Effector memory CD4-positive, alpha-beta T cell (primary cell): ENCODE measurements at regions not wholly inside any gene's neighbourhood (a gene's known extent, or its start where the extent isn't known, plus 50 kb on each side); places are given as distances from the start of the nearest gene placed in this dataset.

Source experiments
- DNase-seq, 3 donors: peaks; one replicate each; pipeline ENCODE4 v3.0.0-alpha.2; 2020
- H3K27ac ChIP-seq: 2 replicates; pipeline ENCODE4 v1.7.0; 2013; ENCODE audit warnings: mild to moderate bottlenecking, low read length, moderate library complexity; ENCODE audit not compliant: insufficient read depth, poor library complexity, severe bottlenecking
- H3K27me3 ChIP-seq: replicated peaks from 2 replicates; pipeline ENCODE4 v1.7.0; 2013; ENCODE audit warnings: mild to moderate bottlenecking, low read length; ENCODE audit not compliant: insufficient read depth, control insufficient read depth, poor library complexity, severe bottlenecking
- H3K36me3 ChIP-seq: 2 replicates; pipeline ENCODE4 v1.7.0; 2013; ENCODE audit warnings: mild to moderate bottlenecking, low read length, moderate library complexity; ENCODE audit not compliant: control insufficient read depth, insufficient read depth
- H3K4me1 ChIP-seq: 2 replicates; pipeline ENCODE4 v1.7.0; 2013; ENCODE audit warnings: low read length, mild to moderate bottlenecking; ENCODE audit not compliant: control insufficient read depth, insufficient read depth, poor library complexity, severe bottlenecking
- H3K4me3 ChIP-seq: 2 replicates; pipeline ENCODE4 v1.7.0; 2013; ENCODE audit warnings: low read length, low read depth, mild to moderate bottlenecking; ENCODE audit not compliant: insufficient read depth, poor library complexity, severe bottlenecking
- H3K9me3 ChIP-seq: 2 replicates; pipeline ENCODE4 v1.7.0; 2013; ENCODE audit warnings: mild to moderate bottlenecking, low read length, moderate library complexity; ENCODE audit not compliant: control insufficient read depth

GRCh38 chr18:47632970-47633635 is 297.4 kb downstream of the SMAD2 start:
- Histone ChIP-seq H3K4me3 (no peak overlapping the region), H3K4me1 (no peaks in the 10 kb centered on the region), H3K27ac (no peak overlapping the region), H3K27me3 (peaks cover 2% of the 10 kb centered on the region), H3K9me3 (no peaks in the 10 kb centered on the region), H3K36me3 (no peaks in the 10 kb centered on the region)
- no peak for DNase-seq

- no peaks in the 10 kb centered on the region for H3K27me3 ChIP-seq
These were observed 301.6 kb downstream of the SMAD2 start for GRCh38 chr18:47628893-47629292.

GRCh38 chr18:47628240-47628781 is 302.1 kb downstream of the SMAD2 start:
- no peaks in the 10 kb centered on the region for H3K9me3 ChIP-seq
- H3K4me1 ChIP-seq, result no peaks in the 10 kb centered on the region
- no peak overlapping the region for H3K27ac ChIP-seq
- H3K27me3 ChIP-seq, result no peaks in the 10 kb centered on the region
- no peak for DNase-seq
- no peak overlapping the region for H3K4me3 ChIP-seq
- H3K36me3 ChIP-seq, result no peaks in the 10 kb centered on the region

More at GRCh38 chr18:47628893-47629292, 301.6 kb downstream of the SMAD2 start:
- H3K27ac ChIP-seq, result no peak overlapping the region
- H3K9me3 ChIP-seq, result no peaks in the 10 kb centered on the region
- no peaks in the 10 kb centered on the region for H3K36me3 ChIP-seq
- DNase-seq, result no peak
- H3K4me3 ChIP-seq, result no peak overlapping the region
- no peaks in the 10 kb centered on the region for H3K4me1 ChIP-seq

- Histone ChIP-seq H3K4me3 (no peak overlapping the region), H3K4me1 (no peaks in the 10 kb centered on the region), H3K27me3 (no peaks in the 10 kb centered on the region), H3K27ac (no peak overlapping the region), H3K9me3 (no peaks in the 10 kb centered on the region), H3K36me3 (no peaks in the 10 kb centered on the region)
- DNase-seq, result no peak
These were observed 303.4 kb downstream of the SMAD2 start for GRCh38 chr18:47627030-47627429.

GRCh38 chr18:47619771-47620448 is 310.5 kb downstream of the SMAD2 start:
- Histone ChIP-seq H3K27me3 (peaks cover 2% of the 10 kb centered on the region), H3K9me3 (no peaks in the 10 kb centered on the region), H3K27ac (no peak overlapping the region), H3K4me3 (no peak overlapping the region), H3K36me3 (no peaks in the 10 kb centered on the region), H3K4me1 (no peaks in the 10 kb centered on the region)
- no peak for DNase-seq

GRCh38 chr18:47618758-47619157 is 311.7 kb downstream of the SMAD2 start:
- Histone ChIP-seq H3K4me1 (no peaks in the 10 kb centered on the region), H3K27ac (no peak overlapping the region), H3K4me3 (no peak overlapping the region), H3K9me3 (no peaks in the 10 kb centered on the region), H3K27me3 (peaks cover 2% of the 10 kb centered on the region), H3K36me3 (no peaks in the 10 kb centered on the region)
- DNase-seq, result no peak

- Histone ChIP-seq H3K27me3 (no peaks in the 10 kb centered on the region), H3K27ac (no peak overlapping the region), H3K4me1 (no peaks in the 10 kb centered on the region), H3K36me3 (no peaks in the 10 kb centered on the region), H3K9me3 (no peaks in the 10 kb centered on the region), H3K4me3 (no peak overlapping the region)
- DNase-seq, result no peak
These were observed 315.4 kb downstream of the SMAD2 start for GRCh38 chr18:47615043-47615442.

- H3K36me3 ChIP-seq, result no peaks in the 10 kb centered on the region
- no peak overlapping the region for H3K27ac ChIP-seq
- no peak overlapping the region for H3K4me3 ChIP-seq
- H3K4me1 ChIP-seq, result no peaks in the 10 kb centered on the region
- no peaks in the 10 kb centered on the region for H3K9me3 ChIP-seq
- no peaks in the 10 kb centered on the region for H3K27me3 ChIP-seq
- DNase-seq, result no peak
These were observed 316.5 kb downstream of the SMAD2 start for GRCh38 chr18:47613929-47614328.

- Histone ChIP-seq H3K4me3 (no peak overlapping the region), H3K9me3 (no peaks in the 10 kb centered on the region), H3K36me3 (no peaks in the 10 kb centered on the region), H3K4me1 (no peaks in the 10 kb centered on the region), H3K27ac (no peak overlapping the region), H3K27me3 (no peaks in the 10 kb centered on the region)
- DNase-seq, result no peak
These were observed 318.8 kb downstream of the SMAD2 start for GRCh38 chr18:47611649-47612048.

GRCh38 chr18:47606526-47606925 is 323.9 kb downstream of the SMAD2 start:
- Histone ChIP-seq H3K27ac (no peak overlapping the region), H3K4me3 (no peak overlapping the region), H3K27me3 (no peaks in the 10 kb centered on the region), H3K36me3 (no peaks in the 10 kb centered on the region), H3K9me3 (no peaks in the 10 kb centered on the region), H3K4me1 (no peaks in the 10 kb centered on the region)
- DNase-seq, result no peak
